RWPE2 (cell line): ENCODE measurements at regions not wholly inside any gene's neighbourhood (a gene's known extent, or its start where the extent isn't known, plus 50 kb on each side); places are given as distances from the start of the nearest gene placed in this dataset.
"Not testable (repeated sequence)": the region's sequence is repeated elsewhere in the genome, so short reads cannot be mapped to it uniquely, and the experiment has no call there.

Experiments
- ATAC-seq: fragments of 200-7000 bp; cut with Tn5 transposase; 3 replicates; pipeline ENCODE4 v1.9.1; 2021; ENCODE audit warnings: low read depth
- DNase-seq: peaks from one replicate; pipeline ENCODE4 v3.0.0-alpha.2; 2020; ENCODE audit warnings: low spot score
- H3K27ac ChIP-seq: fragments of 450-650 bp; 2 replicates; pipeline ENCODE4 v1.5.1; 2017; ENCODE audit warnings: mild to moderate bottlenecking; ENCODE audit not compliant: poor library complexity, severe bottlenecking
- H3K27me3 ChIP-seq: fragments of 250-450 bp; sonication (Bioruptor Pico); 2 replicates; pipeline ENCODE4 v1.5.1; 2021; ENCODE audit warnings: mild to moderate bottlenecking, moderate library complexity; ENCODE audit not compliant: insufficient read depth, poor library complexity, severe bottlenecking
- H3K36me3 ChIP-seq: fragments of 250-450 bp; sonication (Bioruptor Pico); 2 replicates; pipeline ENCODE4 v1.5.1; 2020; ENCODE audit warnings: low read depth, mild to moderate bottlenecking, moderate library complexity
- H3K4me1 ChIP-seq: fragments of 250-450 bp; sonication (Bioruptor Pico); 2 replicates; pipeline ENCODE4 v1.5.1; 2021; ENCODE audit warnings: mild to moderate bottlenecking, moderate library complexity; ENCODE audit not compliant: insufficient read depth, poor library complexity, severe bottlenecking
- H3K4me3 ChIP-seq: fragments of 250-450 bp; sonication (Bioruptor Pico); 2 replicates; pipeline ENCODE4 v1.5.1; 2021; ENCODE audit warnings: mild to moderate bottlenecking, moderate library complexity; ENCODE audit not compliant: severe bottlenecking
- H3K9me3 ChIP-seq: fragments of 250-450 bp; sonication (Bioruptor Pico); 2 replicates; pipeline ENCODE4 v1.5.1; 2021; ENCODE audit warnings: mild to moderate bottlenecking, moderate library complexity; ENCODE audit not compliant: severe bottlenecking

GRCh38 chr1:120248726-120249427 lies 72.6 kb upstream of the SEC22B start:
- DNase-seq, H3K9me3 ChIP-seq, H3K4me3 ChIP-seq, H3K4me1 ChIP-seq, H3K36me3 ChIP-seq, H3K27ac ChIP-seq, ATAC-seq, H3K27me3 ChIP-seq: not testable (repeated sequence)

GRCh38 chr1:120248203-120248602 lies 71.9 kb upstream of the SEC22B start:
- ATAC-seq, DNase-seq, H3K36me3 ChIP-seq, H3K27ac ChIP-seq, H3K27me3 ChIP-seq, H3K4me1 ChIP-seq, H3K9me3 ChIP-seq, H3K4me3 ChIP-seq: not testable (repeated sequence)

DNA sequence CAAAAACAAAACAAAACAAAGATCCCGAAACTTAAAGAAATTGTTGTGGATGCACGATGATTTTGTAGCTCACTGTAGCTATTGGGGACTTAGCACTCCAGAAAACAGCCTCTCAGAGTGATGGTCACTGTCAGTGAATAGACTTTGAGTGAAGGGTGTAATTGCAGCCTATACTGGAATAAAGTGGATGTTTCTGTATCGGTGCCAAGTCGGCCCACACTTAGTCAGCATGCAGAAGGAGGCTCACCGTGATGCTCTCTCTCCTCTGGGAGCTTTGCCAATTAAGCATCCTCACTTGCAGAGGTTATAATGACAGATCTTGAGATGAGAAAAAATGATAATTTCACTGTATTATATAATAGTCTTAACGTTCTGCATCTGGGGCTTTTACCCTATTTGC lies 67.5 kb upstream of the SEC22B start:
- H3K4me3 ChIP-seq, H3K36me3 ChIP-seq, DNase-seq, H3K27me3 ChIP-seq, H3K9me3 ChIP-seq, H3K4me1 ChIP-seq, H3K27ac ChIP-seq: not testable (repeated sequence)
- peak; percentile 84 for ATAC-seq

DNA sequence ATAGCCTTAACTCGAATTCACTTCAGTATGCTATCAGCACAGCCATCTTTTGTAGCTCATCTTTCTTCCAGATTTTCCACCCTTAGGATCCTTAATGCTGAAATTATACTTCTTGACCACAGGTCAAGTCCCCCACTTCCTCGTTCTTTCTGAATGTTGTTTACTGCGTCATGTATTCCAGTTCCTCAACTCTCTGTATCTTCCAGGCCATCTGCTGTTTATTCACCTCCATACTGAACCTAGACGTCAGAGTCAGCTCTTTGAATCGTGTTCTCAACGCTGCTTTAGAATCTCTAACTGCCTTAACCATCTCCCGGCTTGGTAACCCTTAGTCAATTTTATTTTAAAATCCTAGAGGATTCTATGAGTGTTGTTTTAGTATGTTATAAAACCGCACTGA lies 66.3 kb upstream of the SEC22B start:
- not testable (repeated sequence) for H3K36me3 ChIP-seq, H3K4me3 ChIP-seq, H3K27me3 ChIP-seq, H3K9me3 ChIP-seq, H3K4me1 ChIP-seq, DNase-seq, H3K27ac ChIP-seq, ATAC-seq

GRCh38 chr1:120241868-120242267 lies 65.5 kb upstream of the SEC22B start:
- ATAC-seq, H3K4me1 ChIP-seq, H3K4me3 ChIP-seq, DNase-seq, H3K27me3 ChIP-seq, H3K9me3 ChIP-seq, H3K36me3 ChIP-seq, H3K27ac ChIP-seq: not testable (repeated sequence)

- not testable (repeated sequence) for H3K27ac ChIP-seq, H3K4me1 ChIP-seq, H3K36me3 ChIP-seq, H3K27me3 ChIP-seq, DNase-seq, H3K9me3 ChIP-seq, H3K4me3 ChIP-seq
- peak; percentile 64 for ATAC-seq
Observed at GRCh38 chr1:120240181-120240580, 63.9 kb upstream of the SEC22B start.

DNA sequence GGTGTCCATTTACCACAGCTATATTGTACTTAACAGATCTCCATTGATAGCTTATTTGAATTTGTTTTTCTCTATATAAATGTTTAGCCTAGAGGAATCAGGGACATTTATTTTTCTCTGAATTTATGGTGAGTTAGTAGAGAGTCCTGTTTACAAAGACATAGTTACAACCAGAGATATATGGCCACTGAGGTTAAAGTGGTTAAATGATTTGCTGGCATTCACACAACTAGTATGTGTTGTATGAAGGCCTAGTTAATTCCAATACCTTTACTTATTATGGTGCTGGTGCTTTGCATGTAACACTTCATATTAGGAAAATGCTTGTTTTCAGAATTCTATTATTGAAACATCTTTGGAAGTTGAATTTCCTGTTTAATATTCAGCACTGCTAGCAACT lies 63.0 kb upstream of the SEC22B start:
- ATAC-seq, H3K27ac ChIP-seq, DNase-seq, H3K27me3 ChIP-seq, H3K4me1 ChIP-seq, H3K4me3 ChIP-seq, H3K9me3 ChIP-seq, H3K36me3 ChIP-seq: not testable (repeated sequence)

DNA sequence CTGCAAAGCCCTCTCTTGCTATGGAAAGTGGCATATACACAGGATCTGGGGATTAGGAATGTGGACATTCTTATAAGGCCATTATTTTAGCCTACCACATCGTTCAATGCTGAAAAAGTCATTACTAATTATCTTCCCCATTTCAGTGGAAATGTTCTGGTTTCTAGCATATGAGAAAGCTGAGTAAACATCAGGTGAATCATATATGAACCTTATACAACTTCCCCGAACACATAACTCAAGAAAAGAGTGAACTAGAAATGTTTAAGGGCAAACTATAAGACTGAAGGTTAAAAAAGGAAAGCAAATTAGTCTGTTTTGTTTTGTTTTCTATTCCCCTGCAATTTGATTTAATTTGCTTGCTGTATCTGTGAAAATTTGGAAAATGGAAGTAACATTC lies 62.5 kb upstream of the SEC22B start:
- not testable (repeated sequence) for H3K27ac ChIP-seq, H3K36me3 ChIP-seq, H3K4me1 ChIP-seq, H3K27me3 ChIP-seq, H3K4me3 ChIP-seq, H3K9me3 ChIP-seq, DNase-seq
- peak; percentile 71 for ATAC-seq

DNA sequence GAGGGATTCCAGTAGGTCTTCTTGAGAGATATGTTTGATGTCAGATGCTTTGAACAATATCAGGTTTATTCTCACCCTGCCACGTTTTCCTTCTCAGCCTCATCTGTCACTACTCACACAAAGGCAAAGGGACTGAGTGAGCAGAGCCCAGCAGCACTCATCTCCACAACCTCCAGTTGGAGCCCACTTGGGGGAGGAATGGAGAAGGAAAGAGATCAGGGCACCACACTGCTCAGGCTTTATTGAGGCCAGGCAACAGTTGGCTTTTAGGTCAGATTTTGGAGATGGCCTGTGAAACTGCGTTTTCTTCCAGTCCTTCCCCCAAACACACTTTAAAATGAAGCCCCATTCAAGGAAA lies 57.3 kb upstream of the SEC22B start:
- not testable (repeated sequence) for DNase-seq, H3K9me3 ChIP-seq, H3K4me1 ChIP-seq, H3K36me3 ChIP-seq, H3K27me3 ChIP-seq, ATAC-seq, H3K4me3 ChIP-seq, H3K27ac ChIP-seq

GRCh38 chr1:120232834-120233660 lies 56.7 kb upstream of the SEC22B start:
- ATAC-seq: peak; percentile 94

DNA sequence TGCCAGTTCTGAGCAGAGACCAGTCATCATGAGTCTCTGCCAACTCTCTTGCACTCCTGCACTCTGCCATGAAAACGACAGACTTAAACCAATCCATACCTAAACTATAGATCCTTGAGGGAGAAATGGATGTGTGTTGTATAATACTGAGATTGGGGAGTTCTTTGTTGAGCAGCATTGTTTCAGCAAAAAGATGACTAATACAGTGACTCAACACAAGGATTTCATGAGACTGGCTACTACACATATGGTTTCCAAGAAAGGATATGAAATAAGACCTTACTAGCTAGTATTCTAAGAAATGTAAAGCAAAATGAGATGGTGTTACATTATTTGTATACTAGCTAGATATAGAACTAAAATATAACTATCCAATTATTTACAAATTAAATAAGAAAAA lies 53.5 kb upstream of the SEC22B start:
- DNase-seq, H3K9me3 ChIP-seq, H3K4me1 ChIP-seq, H3K36me3 ChIP-seq, H3K27ac ChIP-seq, H3K27me3 ChIP-seq, H3K4me3 ChIP-seq: not testable (repeated sequence)
- peak; percentile 76 for ATAC-seq

More at GRCh38 chr1:120232834-120233660, 56.7 kb upstream of the SEC22B start:
- not testable (repeated sequence) for H3K27me3 ChIP-seq, H3K4me3 ChIP-seq, H3K27ac ChIP-seq, DNase-seq, H3K9me3 ChIP-seq, H3K36me3 ChIP-seq, H3K4me1 ChIP-seq
